Astrocyte (in vitro differentiated cells and primary cell): ENCODE measurements at regions not wholly inside any gene's neighbourhood (a gene's known extent, or its start where the extent isn't known, plus 50 kb on each side); places are given as distances from the start of the nearest gene placed in this dataset.

Source experiments
- DNase-seq: peaks from one replicate; pipeline ENCODE4 v3.0.0-alpha.2; 2010; ENCODE audit warnings: low read depth
- FAIRE-seq: peaks from 2 replicates; lab custom pipeline; 2011; peaks lifted over from hg19 to GRCh38; lab: Jason Lieb, UNC
- H2AFZ ChIP-seq: 2 replicates; pipeline ENCODE4 v1.6.0; 2012; ENCODE audit warnings: low read depth, low read length, inconsistent platforms
- H3K27ac ChIP-seq: 2 replicates; pipeline ENCODE4 v1.5.1; 2011; ENCODE audit warnings: low read depth, low read length, inconsistent platforms
- H3K27me3 ChIP-seq: 2 replicates; pipeline ENCODE4 v1.6.0; 2011; ENCODE audit warnings: low read length, inconsistent platforms; ENCODE audit not compliant: insufficient read depth
- H3K36me3 ChIP-seq: 2 replicates; pipeline ENCODE4 v1.5.1; 2011; ENCODE audit warnings: low read length, inconsistent platforms; ENCODE audit not compliant: insufficient read depth
- H3K4me1 ChIP-seq: 2 replicates; pipeline ENCODE4 v1.5.1; 2011; ENCODE audit warnings: low read length, inconsistent platforms; ENCODE audit not compliant: insufficient read depth
- H3K4me2 ChIP-seq: 2 replicates; pipeline ENCODE4 v1.6.0; 2012; ENCODE audit warnings: low read length, inconsistent platforms
- H3K4me3 ChIP-seq: 2 replicates; pipeline ENCODE4 v1.5.1; 2011; ENCODE audit warnings: low read depth, mild to moderate bottlenecking, low read length, inconsistent platforms; ENCODE audit not compliant: insufficient read depth
- H3K79me2 ChIP-seq: 2 replicates; pipeline ENCODE4 v1.6.0; 2012; ENCODE audit warnings: mild to moderate bottlenecking, low read length, inconsistent platforms; ENCODE audit not compliant: insufficient read depth
- H3K9ac ChIP-seq: 2 replicates; pipeline ENCODE4 v1.6.0; 2012; ENCODE audit warnings: mild to moderate bottlenecking, low read length, inconsistent platforms
- H3K9me3 ChIP-seq: 2 replicates; pipeline ENCODE4 v1.5.1; 2012; ENCODE audit warnings: low read depth, mild to moderate bottlenecking, low read length, inconsistent platforms; ENCODE audit not compliant: insufficient read depth
- H4K20me1 ChIP-seq: 2 replicates; pipeline ENCODE4 v1.6.0; 2012; ENCODE audit warnings: low read length, inconsistent platforms; ENCODE audit not compliant: insufficient read depth
- H3K27ac Mint-ChIP-seq: one replicate; pipeline ENCODE4 v1.8.0; 2021; ENCODE audit warnings: mild to moderate bottlenecking, mixed read lengths; ENCODE audit not compliant: unreplicated experiment
- H3K27me3 Mint-ChIP-seq: one replicate; pipeline ENCODE4 v1.8.0; 2021; ENCODE audit warnings: low read depth, mixed read lengths; ENCODE audit not compliant: unreplicated experiment
- H3K36me3 Mint-ChIP-seq: one replicate; pipeline ENCODE4 v1.8.0; 2021; ENCODE audit warnings: low read depth, mixed read lengths; ENCODE audit not compliant: unreplicated experiment
- H3K4me1 Mint-ChIP-seq: one replicate; pipeline ENCODE4 v1.8.0; 2021; ENCODE audit warnings: low read depth, mixed read lengths; ENCODE audit not compliant: unreplicated experiment
- H3K4me3 Mint-ChIP-seq: one replicate; pipeline ENCODE4 v1.8.0; 2021; ENCODE audit warnings: mild to moderate bottlenecking, moderate library complexity, mixed read lengths; ENCODE audit not compliant: unreplicated experiment
- H3K9me3 Mint-ChIP-seq: one replicate; pipeline ENCODE4 v1.8.0; 2021; ENCODE audit warnings: mild to moderate bottlenecking, mixed read lengths; ENCODE audit not compliant: unreplicated experiment
- CTCF ChIP-seq: IDR thresholded peaks from 2 replicates; pipeline ENCODE4 v1.5.1; 2011; ENCODE audit warnings: low read depth, mild to moderate bottlenecking, inconsistent platforms, low read length, moderate library complexity; ENCODE audit not compliant: insufficient read depth
- EZH2 ChIP-seq: IDR thresholded peaks from 2 replicates; pipeline ENCODE4 v1.6.1; 2012; ENCODE audit warnings: mild to moderate bottlenecking, low read length, inconsistent platforms; ENCODE audit not compliant: insufficient read depth

GRCh38 chr21:16651956-16652355 lies 860.9 kb upstream of the CXADR start:
- no peak for FAIRE-seq
- no peak overlapping the region for H3K4me3 ChIP-seq

GRCh38 chr21:16663436-16663835 lies 849.4 kb upstream of the CXADR start:
- no peaks in the 10 kb centered on the region for H3K27me3 ChIP-seq
- H2AFZ ChIP-seq: no peak overlapping the region
- no peak overlapping the region for H3K4me3 ChIP-seq
- H4K20me1 ChIP-seq: no peaks in the 10 kb centered on the region
- H3K36me3 Mint-ChIP-seq: no peaks in the 10 kb centered on the region
- H3K9me3 ChIP-seq: no peaks in the 10 kb centered on the region
- H3K27me3 Mint-ChIP-seq: no peaks in the 10 kb centered on the region
- no peaks in the 10 kb centered on the region for H3K9me3 Mint-ChIP-seq
- H3K4me3 Mint-ChIP-seq: no peak overlapping the region
- FAIRE-seq (no peak), DNase-seq (no peak)
- H3K79me2 ChIP-seq: no peaks in the 10 kb centered on the region
- TF ChIP-seq EZH2: no peak
- no peak for TF ChIP-seq CTCF
- H3K27ac ChIP-seq: no peak overlapping the region
- H3K27ac Mint-ChIP-seq: no peak overlapping the region
- H3K9ac ChIP-seq: no peak overlapping the region
- no peak overlapping the region for H3K4me2 ChIP-seq
- no peaks in the 10 kb centered on the region for H3K36me3 ChIP-seq
- H3K4me1 Mint-ChIP-seq: no peaks in the 10 kb centered on the region
- H3K4me1 ChIP-seq: no peaks in the 10 kb centered on the region

More at GRCh38 chr21:16651956-16652355, 860.9 kb upstream of the CXADR start:
- no peaks in the 10 kb centered on the region for H3K79me2 ChIP-seq
- Mint-ChIP-seq H3K27me3 (no peaks in the 10 kb centered on the region), H3K9me3 (no peaks in the 10 kb centered on the region), H3K4me3 (no peak overlapping the region), H3K4me1 (peaks cover 7% of the 10 kb centered on the region), H3K27ac (no peak overlapping the region), H3K36me3 (no peaks in the 10 kb centered on the region)
- no peaks in the 10 kb centered on the region for H3K9me3 ChIP-seq
- H4K20me1 ChIP-seq: no peaks in the 10 kb centered on the region
- no peak overlapping the region for H2AFZ ChIP-seq
- DNase-seq: no peak
- no peak overlapping the region for H3K4me2 ChIP-seq
- no peaks in the 10 kb centered on the region for H3K36me3 ChIP-seq
- no peak overlapping the region for H3K27ac ChIP-seq
- H3K4me1 ChIP-seq: no peaks in the 10 kb centered on the region
- H3K9ac ChIP-seq: no peak overlapping the region
- TF ChIP-seq CTCF (no peak), EZH2 (no peak)
- H3K27me3 ChIP-seq: no peaks in the 10 kb centered on the region

- no peaks in the 10 kb centered on the region for H3K4me1 ChIP-seq
- no peak for FAIRE-seq
- H3K27ac ChIP-seq: no peak overlapping the region
- H3K27me3 ChIP-seq: no peaks in the 10 kb centered on the region
- H3K79me2 ChIP-seq: no peaks in the 10 kb centered on the region
- no peaks in the 10 kb centered on the region for H3K36me3 Mint-ChIP-seq
- no peak overlapping the region for H3K27ac Mint-ChIP-seq
- no peak overlapping the region for H3K9ac ChIP-seq
- no peak overlapping the region for H2AFZ ChIP-seq
- no peaks in the 10 kb centered on the region for H3K4me1 Mint-ChIP-seq
- H4K20me1 ChIP-seq: no peaks in the 10 kb centered on the region
- H3K4me3 ChIP-seq: no peak overlapping the region
- H3K4me3 Mint-ChIP-seq: no peak overlapping the region
- no peak overlapping the region for H3K4me2 ChIP-seq
- no peaks in the 10 kb centered on the region for H3K36me3 ChIP-seq
- no peaks in the 10 kb centered on the region for H3K9me3 Mint-ChIP-seq
- TF ChIP-seq CTCF: no peak
- TF ChIP-seq EZH2: no peak
- H3K9me3 ChIP-seq: no peaks in the 10 kb centered on the region
- no peak for DNase-seq
- H3K27me3 Mint-ChIP-seq: no peaks in the 10 kb centered on the region
These were observed 845.4 kb upstream of the CXADR start for GRCh38 chr21:16667395-16667794.
